ENCODE measurements at regions not wholly inside any gene's neighbourhood (a gene's known extent, or its start where the extent isn't known, plus 50 kb on each side); places are given as distances from the start of the nearest gene placed in this dataset.

DNA sequence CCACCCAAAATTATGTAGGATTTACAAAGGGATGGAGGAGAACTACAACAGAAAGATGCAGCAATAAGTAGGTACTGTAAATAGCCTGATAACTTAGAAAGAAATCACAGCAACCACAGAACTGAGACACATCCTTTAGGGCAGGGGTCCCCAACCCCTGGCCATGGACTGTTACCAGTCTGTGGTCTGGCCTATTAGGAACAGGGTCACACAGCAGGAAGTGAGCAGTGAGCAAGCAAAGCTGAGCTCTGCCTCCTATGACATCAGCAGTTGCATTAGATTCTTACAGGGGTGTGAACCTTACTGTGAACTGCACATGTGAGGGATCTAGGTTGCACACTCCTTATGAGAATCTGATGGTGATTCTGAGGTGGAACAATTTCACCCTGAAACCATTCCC, 997.6 kb downstream of the DIAPH3 start:
- no peak for DNase-seq

- DNase-seq, result no peak
Observed at GRCh38 chr13:59172076-59172475, 991.7 kb downstream of the DIAPH3 start.

DNA sequence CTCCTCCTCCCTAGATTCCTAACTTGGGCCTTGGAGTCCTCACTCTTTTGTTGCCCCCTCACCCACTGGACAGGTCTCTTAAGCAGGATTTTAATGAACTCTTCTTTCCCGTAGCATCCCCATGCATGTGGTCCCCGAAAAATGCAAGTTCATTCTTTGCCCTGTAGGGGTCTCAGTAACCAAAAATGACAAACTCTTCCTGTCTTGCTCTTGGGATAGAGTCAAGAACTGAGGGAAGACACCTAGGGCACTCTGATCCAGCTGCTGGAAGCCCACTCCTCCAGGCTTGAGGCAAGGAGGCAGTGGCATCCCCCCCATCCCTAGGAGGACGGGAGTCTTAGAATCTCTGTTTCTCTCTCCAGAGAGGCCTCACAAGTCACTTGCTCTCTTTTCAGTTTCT, 987.0 kb downstream of the DIAPH3 start:
- DNase-seq, result no peak

- no peak for DNase-seq
Observed at GRCh38 chr13:59178344-59178743, 985.4 kb downstream of the DIAPH3 start.

DNA sequence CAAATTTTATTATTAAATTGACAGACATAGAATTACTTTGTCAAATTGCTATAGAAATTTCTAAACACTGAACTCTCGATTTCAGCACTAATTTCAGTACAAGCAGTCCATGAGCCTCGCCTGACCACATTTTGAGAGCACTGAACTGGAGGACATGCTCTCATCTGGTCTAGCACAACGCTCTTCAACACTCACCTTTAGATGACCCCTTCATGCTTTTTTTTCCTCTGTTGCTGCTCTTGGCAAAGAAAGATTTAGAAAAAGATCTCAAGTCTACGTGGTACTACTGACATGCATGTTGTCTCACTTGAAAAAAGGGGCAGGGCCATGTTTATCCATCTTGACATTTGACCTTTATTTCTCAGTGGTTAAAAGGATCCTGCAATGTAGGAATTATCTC, 981.5 kb downstream of the DIAPH3 start:
- no peak for DNase-seq

DNA sequence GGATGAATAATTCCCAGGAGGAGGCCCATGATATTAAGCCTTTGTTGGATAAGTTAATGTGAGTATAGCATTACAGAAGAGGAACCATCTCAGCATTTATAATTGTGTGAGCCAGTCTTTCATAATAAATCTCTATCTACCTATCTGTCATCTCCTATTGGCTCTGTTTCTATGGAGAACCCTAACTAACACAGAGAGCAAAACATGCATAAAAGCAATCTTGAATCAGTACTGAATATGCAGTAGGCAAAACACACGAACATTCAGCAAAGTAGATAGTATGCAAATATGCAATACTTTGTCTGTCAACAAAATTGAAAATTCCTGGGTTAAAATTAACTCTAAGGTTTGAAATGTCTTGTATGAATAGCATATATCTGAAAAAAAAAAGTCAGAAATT, 966.3 kb downstream of the DIAPH3 start:
- no peak for DNase-seq

DNA sequence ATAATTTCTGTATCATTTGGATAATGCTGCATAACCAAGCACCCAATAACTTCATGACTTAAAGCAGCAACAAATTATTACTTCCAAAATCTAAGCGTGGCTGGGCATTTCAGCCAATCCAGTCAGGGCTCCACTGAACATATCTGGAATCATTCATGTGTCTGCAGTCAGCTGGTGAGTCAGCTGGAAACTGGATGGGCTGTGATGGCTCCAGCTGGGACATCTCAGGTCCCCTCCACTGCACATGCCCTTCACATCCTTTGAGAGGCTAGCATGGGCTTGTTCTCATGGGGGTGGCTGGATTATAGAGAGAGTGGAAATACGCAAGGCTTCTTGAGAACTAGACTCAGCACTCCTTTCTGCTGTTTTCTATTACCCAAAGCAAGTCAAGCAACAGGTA, 961.9 kb downstream of the DIAPH3 start:
- DNase-seq, result no peak

DNA sequence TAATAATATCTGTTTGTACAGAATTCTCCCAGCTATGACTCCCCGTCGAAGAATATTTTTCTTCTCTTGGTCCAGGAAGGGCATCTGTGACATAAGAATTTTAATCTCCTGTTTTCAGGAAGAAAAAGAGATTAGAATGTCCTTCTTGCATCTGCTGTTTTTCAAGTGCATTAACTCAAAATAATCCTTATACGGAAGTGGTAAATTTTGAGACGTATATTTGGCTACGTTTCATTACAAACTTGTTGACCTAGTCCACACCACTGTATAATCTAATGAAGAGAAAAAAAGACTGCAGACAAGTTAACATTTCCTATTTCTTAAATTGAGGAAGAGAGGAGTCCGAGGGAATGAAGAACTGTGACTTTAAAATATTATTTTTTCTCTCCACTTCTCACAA, 959.9 kb downstream of the DIAPH3 start:
- DNase-seq, result no peak

DNA sequence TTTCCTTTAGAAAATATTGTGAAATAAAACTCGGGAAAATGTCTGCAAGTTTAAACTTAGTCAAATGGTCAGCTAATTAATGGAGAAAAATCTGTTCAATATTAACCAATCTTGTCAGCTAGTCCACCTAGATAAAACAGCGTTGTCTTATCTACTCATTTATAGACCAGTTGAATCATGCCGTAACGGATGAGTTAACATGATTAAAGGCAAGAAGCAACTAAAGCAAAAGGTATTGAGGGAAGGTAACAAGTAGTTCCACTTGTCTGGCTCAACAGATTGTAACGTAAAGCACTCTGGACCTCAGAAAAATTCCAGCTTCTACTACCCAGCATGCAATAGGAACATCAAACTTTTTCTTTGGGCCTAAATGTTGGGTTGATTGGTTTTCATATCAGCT, 958.2 kb downstream of the DIAPH3 start:
- no peak for DNase-seq

DNA sequence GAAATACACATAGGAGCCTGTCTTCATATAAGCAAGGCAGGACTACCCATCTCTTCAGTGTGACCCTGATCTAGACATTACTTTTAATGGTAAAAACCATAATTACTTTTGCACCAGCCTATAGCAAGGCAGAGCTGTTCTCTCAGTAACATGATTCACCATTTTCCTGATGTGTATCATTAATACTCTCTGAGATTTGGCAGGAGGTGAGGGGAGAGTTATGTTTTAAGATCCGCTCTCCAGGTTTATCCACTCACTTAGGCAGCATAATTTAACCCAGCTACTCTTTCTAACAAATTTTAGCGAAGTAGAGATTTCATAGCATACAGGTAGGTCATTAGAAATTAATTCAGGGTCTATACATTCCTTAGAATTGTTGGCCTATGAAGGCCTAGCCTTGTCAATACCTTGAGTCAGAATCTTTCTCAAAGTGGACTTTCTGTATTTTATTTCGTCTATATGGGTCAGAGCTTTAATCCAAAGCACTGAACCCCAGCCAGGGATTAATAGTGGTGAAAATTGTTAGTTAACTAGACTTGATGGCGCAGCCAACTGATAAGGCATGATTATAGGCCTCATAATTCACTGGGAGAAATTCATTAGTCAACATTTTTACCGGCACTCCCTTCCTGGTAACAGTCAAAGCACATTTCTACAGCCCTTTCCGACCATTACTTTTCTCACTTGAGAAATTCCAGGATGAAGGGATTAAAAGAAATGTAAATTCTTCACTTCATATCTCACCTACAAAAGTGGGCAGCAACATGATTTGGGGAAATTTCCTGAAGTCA, 955.1 kb downstream of the DIAPH3 start:
- no peak for DNase-seq

- DNase-seq, result no peak
Observed at GRCh38 chr13:59210543-59210942, 953.2 kb downstream of the DIAPH3 start.

DNA sequence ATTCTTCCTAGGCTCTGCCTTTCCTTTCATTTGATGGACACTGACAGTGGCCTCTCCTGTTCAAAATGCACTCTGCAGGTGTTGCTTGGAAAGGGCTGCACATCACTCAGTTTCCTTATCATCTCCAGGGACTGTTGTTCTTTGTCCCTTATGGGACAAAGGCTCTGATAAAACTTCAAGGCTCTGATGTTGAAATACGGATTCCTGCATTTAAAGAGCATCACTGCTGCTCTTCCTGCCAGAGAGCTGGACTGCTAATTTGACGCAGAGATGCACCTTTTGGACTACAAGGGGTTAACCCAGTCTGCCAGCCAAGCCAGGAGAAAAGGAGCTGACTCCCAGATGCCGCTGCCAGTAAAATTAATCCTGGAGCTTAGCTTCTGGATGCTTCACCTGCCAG, 952.1 kb downstream of the DIAPH3 start:
- no peak for DNase-seq

- no peak for DNase-seq
Observed at GRCh38 chr13:59229401-59229800, 934.3 kb downstream of the DIAPH3 start.

- DNase-seq, result no peak
Observed at GRCh38 chr13:59229861-59230260, 933.9 kb downstream of the DIAPH3 start.

- no peak for DNase-seq
Observed at GRCh38 chr13:59230484-59231264, 933.1 kb downstream of the DIAPH3 start.

DNA sequence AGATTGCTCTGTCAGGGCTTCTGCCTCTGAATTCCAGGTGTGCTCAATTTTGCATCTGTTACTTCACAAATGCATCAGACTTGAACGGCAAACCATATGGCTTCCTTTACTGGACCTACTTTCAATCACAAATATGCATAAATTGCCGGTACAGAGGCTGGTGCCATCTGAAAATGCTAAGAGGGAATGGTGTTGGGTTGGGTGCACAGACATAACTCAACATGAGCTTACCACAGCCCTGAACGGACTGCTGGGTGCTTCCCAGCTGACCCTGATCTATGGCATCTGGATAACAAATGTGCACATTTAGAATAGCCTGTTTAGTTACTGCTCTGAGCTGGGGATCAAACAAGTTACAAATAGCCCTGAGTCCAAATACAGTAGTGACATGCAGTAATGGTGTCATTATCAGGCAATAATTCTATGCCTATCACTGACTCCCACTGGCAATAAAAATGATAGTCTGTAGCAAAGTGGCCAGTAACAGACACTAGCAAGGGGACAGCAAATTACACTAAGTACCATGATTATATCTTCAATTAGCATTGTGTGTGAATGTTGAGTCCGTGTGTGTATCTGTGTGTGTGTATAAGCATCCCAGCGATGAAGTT, 927.3 kb downstream of the DIAPH3 start:
- DNase-seq, result no peak

DNA sequence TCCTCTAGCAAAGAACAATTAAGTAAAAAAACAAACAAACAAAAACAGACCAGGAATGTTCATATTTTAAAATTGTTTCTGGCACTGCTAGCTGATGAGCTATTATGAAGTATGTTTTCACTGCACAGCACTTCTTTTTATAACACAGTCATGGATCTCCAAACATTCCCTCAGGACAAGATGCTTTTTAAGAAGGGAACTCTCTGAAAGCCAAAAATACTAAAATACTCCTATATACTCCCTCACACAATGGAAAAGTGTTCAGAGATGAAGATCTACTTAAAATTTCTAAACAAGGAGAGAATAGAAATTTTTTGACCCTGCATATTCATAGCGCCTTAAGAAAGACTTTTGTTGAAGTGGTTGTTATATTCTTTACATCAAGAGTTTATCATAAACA, 926.8 kb downstream of the DIAPH3 start:
- DNase-seq, result no peak

GRCh38 chr13:59247171-59247570, 916.6 kb downstream of the DIAPH3 start:
- no peak for DNase-seq

DNA sequence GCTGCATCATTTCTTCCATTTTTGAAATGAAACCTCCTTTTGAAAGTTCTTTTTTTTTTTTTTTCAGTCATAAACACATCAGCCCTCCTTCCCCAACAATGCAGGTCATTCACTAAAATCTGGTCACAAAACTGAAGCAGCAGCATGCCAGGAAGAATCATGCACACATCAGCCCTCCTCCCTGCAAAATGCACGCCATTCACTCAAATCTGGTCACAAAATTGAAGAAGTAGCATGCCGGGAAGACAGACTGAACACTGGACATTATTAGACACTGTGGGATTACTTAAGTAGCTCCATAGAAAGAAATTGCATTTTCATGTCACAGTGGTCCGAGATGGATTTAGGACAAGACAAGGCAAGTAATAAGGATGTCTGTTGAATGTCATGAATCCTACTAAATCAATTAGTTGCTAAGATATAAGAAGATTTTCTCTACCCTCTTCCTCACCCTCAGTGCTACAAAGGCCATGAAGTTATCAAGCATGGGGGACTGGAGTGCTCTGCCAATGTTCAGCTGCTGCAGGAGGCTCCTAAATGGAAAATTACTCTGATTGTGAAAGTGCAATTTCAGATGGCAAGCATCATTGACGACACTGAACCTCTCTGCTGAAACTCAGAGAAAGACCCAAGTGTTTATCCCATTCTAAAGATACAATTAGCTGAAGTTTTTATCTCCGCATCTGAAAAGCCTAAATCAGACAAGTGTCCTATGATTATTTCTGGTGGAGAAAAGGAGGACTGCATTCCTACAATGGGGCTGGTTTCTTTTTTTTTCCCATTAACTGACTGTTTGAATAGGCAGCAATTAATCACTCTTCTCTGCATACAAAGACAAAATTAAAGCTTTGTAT, 913.2 kb downstream of the DIAPH3 start:
- DNase-seq, result no peak

DNA sequence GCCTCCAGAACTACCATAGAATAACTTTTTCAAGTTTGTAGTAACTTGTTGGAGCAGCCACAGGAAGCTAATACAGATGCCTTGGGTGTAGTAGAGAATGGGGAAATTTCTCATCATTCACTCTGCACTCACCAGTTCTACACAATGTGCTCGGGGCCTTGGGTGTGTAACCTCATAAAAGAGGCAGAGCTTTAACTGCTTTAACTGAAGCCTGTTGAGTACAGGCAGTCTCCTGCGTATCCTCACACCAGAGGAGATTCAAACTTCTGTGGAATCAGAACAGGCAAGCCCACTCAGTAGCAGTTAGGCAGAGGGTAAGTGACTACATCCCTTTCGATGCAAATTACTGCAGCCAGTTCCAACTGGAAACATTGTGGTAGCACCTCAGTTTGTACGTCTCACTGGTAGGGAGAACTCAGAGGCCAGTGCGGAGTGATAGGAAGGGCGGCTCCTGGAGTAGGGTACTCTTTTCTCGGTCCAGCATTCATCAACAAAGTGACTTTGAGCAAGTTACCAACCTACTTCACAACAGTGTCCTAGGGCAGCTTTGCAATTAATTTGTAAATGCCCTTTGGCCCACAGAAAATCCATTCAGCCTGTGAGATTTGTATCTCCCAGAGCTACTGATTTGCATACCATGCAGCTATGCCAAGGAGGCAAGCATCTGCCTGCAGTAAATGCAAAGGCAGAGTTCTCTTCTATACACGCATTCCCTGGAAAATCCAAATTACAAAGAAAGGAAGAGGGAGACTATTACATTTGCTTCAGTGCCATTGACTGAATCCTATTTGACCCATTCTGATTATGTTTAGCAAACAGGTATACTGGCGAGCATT, 904.3 kb downstream of the DIAPH3 start:
- no peak for DNase-seq

- no peak for DNase-seq
Observed at GRCh38 chr13:59261928-59262488, 901.7 kb downstream of the DIAPH3 start.

GRCh38 chr13:59263531-59263930, 900.2 kb downstream of the DIAPH3 start:
- DNase-seq, result no peak

Data from activated CD4-positive, CD25-positive, alpha-beta regulatory T cell (primary cell).